Spleen (tissue), 7 donors: ENCODE measurements at regions not wholly inside any gene's neighbourhood (a gene's known extent, or its start where the extent isn't known, plus 50 kb on each side); places are given as distances from the start of the nearest gene placed in this dataset.

Experiments
- POLR2A ChIP-seq, 3 donors: fragments of 450-650 bp; IDR thresholded peaks; one replicate each; pipeline ENCODE4 v1.5.1; 2017; ENCODE audit warnings: antibody characterized with exemption in 3 of 3, mild to moderate bottlenecking in 1 of 3
- TF ChIP-seq, protein P1 (sequence below), 11 experiments: fragments of 200-600 bp in 7 of 11; fragments of 450-650 bp in 4 of 11; sonication (generic) in 4 of 11; IDR thresholded peaks in 8 of 11; conservative IDR thresholded peaks in 3 of 11; 1 replicate in 7 of 11; 2 replicates in 4 of 11; pipeline versions ENCODE4 v1.4.0 to v1.8.0; 2016 to 2021; ENCODE audit warnings: antibody characterized with exemption in 11 of 11, inconsistent platforms in 4 of 11, mild to moderate bottlenecking in 1 of 11
- donor health status: DM: no; HTN: no; CAD: no; lungs with moderate emphysema.
- donor health status: DM: no; HTN: no; CAD: no.
- donor health status: DM: no; HTN: no; CAD: no.

DNA sequence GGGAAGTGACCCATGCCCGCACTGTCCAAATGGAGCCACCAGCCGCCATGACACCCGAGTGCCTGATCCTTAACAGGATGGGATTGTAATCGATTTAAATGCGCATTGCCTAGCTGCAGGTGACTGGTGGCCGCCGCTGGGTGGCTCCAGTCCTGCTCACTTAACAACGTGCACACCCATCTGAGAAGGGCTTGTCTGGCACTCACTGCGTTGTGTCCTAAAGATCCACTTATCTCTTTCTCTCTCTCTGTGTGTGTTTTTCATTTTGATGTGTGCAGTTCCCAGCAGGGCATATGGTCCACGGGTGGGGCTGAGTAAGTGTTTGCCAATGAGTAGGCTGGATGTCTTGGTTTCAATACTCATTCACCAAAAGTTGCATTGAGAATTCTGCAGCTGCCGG, 80.6 kb downstream of the IRF8 start:
- TF ChIP-seq, protein P1, sequence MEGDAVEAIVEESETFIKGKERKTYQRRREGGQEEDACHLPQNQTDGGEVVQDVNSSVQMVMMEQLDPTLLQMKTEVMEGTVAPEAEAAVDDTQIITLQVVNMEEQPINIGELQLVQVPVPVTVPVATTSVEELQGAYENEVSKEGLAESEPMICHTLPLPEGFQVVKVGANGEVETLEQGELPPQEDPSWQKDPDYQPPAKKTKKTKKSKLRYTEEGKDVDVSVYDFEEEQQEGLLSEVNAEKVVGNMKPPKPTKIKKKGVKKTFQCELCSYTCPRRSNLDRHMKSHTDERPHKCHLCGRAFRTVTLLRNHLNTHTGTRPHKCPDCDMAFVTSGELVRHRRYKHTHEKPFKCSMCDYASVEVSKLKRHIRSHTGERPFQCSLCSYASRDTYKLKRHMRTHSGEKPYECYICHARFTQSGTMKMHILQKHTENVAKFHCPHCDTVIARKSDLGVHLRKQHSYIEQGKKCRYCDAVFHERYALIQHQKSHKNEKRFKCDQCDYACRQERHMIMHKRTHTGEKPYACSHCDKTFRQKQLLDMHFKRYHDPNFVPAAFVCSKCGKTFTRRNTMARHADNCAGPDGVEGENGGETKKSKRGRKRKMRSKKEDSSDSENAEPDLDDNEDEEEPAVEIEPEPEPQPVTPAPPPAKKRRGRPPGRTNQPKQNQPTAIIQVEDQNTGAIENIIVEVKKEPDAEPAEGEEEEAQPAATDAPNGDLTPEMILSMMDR (IDR thresholded peaks at IDR 0.05 in 8 of 11, conservative IDR thresholded peaks at IDR 0.05 in 3 of 11): no peak
- TF ChIP-seq POLR2A (IDR thresholded peaks at IDR 0.05): no peak
